H1 (cell line): ENCODE measurements at regions not wholly inside any gene's neighbourhood (a gene's known extent, or its start where the extent isn't known, plus 50 kb on each side); places are given as distances from the start of the nearest gene placed in this dataset.

Source experiments
- BACH1 ChIP-seq: IDR thresholded peaks from 2 replicates; pipeline ENCODE4 v1.6.1; 2012; ENCODE audit warnings: low read length, improper control_type of control experiment
- CEBPB ChIP-seq: IDR thresholded peaks from 2 replicates; pipeline ENCODE4 v1.6.1; 2012; ENCODE audit warnings: low read depth, low read length
- EZH2 ChIP-seq: fragments of 200-600 bp; sonication (generic); IDR thresholded peaks from 2 replicates; pipeline ENCODE4 v1.7.1; 2012; ENCODE audit warnings: low read depth, mild to moderate bottlenecking, moderate library complexity, low read length, inconsistent platforms; ENCODE audit not compliant: severe bottlenecking
- KDM4A ChIP-seq: IDR thresholded peaks from one replicate; pipeline ENCODE4 v1.7.1; 2012; ENCODE audit warnings: low read depth, mild to moderate bottlenecking, moderate library complexity, low read length, inconsistent platforms; ENCODE audit not compliant: severe bottlenecking
- MAFK ChIP-seq: IDR thresholded peaks from 2 replicates; pipeline ENCODE4 v1.6.1; 2012; ENCODE audit warnings: low read depth, mild to moderate bottlenecking, improper control_type of control experiment, low read length
- NANOG ChIP-seq: IDR thresholded peaks from 2 replicates; pipeline ENCODE4 v1.6.1; 2011; ENCODE audit warnings: low read length, low read depth, mild to moderate bottlenecking, inconsistent platforms; ENCODE audit not compliant: insufficient read depth, poor library complexity, severe bottlenecking
- RBBP5 ChIP-seq: IDR thresholded peaks from 2 replicates; pipeline ENCODE4 v1.7.1; 2012; ENCODE audit warnings: low read depth, mild to moderate bottlenecking, inconsistent platforms, low read length, moderate library complexity, borderline replicate concordance
- ZNF274 ChIP-seq: IDR thresholded peaks from 2 replicates; pipeline ENCODE4 v1.7.0; 2012; ENCODE audit warnings: low read length, borderline replicate concordance; ENCODE audit errors: extremely low read depth

GRCh38 chr4:3387154-3387942 is 54.4 kb upstream of the HGFAC start (continued):
- TF ChIP-seq NANOG (no peak), MAFK (no peak), CEBPB (no peak), KDM4A (no peak), EZH2 (no peak), ZNF274 (no peak), BACH1 (no peak), RBBP5 (no peak)
